SH-SY5Y (cell line): ENCODE measurements at regions not wholly inside any gene's neighbourhood (a gene's known extent, or its start where the extent isn't known, plus 50 kb on each side); places are given as distances from the start of the nearest gene placed in this dataset.

ENCODE experiments used
- GATA2 ChIP-seq: IDR thresholded peaks from 2 replicates; pipeline ENCODE4 v1.6.1; 2011; ENCODE audit warnings: mild to moderate bottlenecking, low read depth, low read length
- GATA3 ChIP-seq: IDR thresholded peaks from 2 replicates; pipeline ENCODE4 v1.6.1; 2011; ENCODE audit warnings: low read depth, mild to moderate bottlenecking, low read length, moderate library complexity

DNA sequence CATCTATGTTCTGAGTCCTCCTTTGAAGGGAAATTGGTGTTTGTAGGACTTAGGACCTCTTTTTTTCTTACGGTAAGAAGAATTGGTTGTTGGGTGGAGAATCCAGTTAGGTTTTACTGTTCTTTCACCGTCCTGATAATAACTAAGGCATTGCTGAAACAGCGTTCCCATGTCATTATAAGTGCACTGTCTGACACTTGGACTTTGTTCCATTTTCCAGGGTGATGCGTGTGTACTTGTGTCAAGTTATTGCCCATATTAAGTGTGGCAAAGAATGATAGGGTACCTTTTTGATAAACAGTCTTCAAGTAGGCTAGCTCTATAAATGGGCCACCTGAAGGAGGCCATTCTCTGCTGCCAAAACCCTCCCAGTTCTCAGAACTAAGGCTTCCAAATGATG is 119.7 kb downstream of the AASDH start:
- TF ChIP-seq GATA2 (no peak), GATA3 (no peak)
